Astrocyte (in vitro differentiated cells and primary cell): ENCODE measurements at regions not wholly inside any gene's neighbourhood (a gene's known extent, or its start where the extent isn't known, plus 50 kb on each side); places are given as distances from the start of the nearest gene placed in this dataset.

Experiments used
- DNase-seq: peaks from one replicate; pipeline ENCODE4 v3.0.0-alpha.2; 2010; ENCODE audit warnings: low read depth
- FAIRE-seq: peaks from 2 replicates; lab custom pipeline; 2011; peaks lifted over from hg19 to GRCh38; lab: Jason Lieb, UNC
- H2AFZ ChIP-seq: 2 replicates; pipeline ENCODE4 v1.6.0; 2012; ENCODE audit warnings: low read depth, low read length, inconsistent platforms
- H3K27ac ChIP-seq: 2 replicates; pipeline ENCODE4 v1.5.1; 2011; ENCODE audit warnings: low read depth, low read length, inconsistent platforms
- H3K27me3 ChIP-seq: 2 replicates; pipeline ENCODE4 v1.6.0; 2011; ENCODE audit warnings: low read length, inconsistent platforms; ENCODE audit not compliant: insufficient read depth
- H3K36me3 ChIP-seq: 2 replicates; pipeline ENCODE4 v1.5.1; 2011; ENCODE audit warnings: low read length, inconsistent platforms; ENCODE audit not compliant: insufficient read depth
- H3K4me1 ChIP-seq: 2 replicates; pipeline ENCODE4 v1.5.1; 2011; ENCODE audit warnings: low read length, inconsistent platforms; ENCODE audit not compliant: insufficient read depth
- H3K4me2 ChIP-seq: 2 replicates; pipeline ENCODE4 v1.6.0; 2012; ENCODE audit warnings: low read length, inconsistent platforms
- H3K4me3 ChIP-seq: 2 replicates; pipeline ENCODE4 v1.5.1; 2011; ENCODE audit warnings: low read depth, mild to moderate bottlenecking, low read length, inconsistent platforms; ENCODE audit not compliant: insufficient read depth
- H3K79me2 ChIP-seq: 2 replicates; pipeline ENCODE4 v1.6.0; 2012; ENCODE audit warnings: mild to moderate bottlenecking, low read length, inconsistent platforms; ENCODE audit not compliant: insufficient read depth
- H3K9ac ChIP-seq: 2 replicates; pipeline ENCODE4 v1.6.0; 2012; ENCODE audit warnings: mild to moderate bottlenecking, low read length, inconsistent platforms
- H3K9me3 ChIP-seq: 2 replicates; pipeline ENCODE4 v1.5.1; 2012; ENCODE audit warnings: low read depth, mild to moderate bottlenecking, low read length, inconsistent platforms; ENCODE audit not compliant: insufficient read depth
- H4K20me1 ChIP-seq: 2 replicates; pipeline ENCODE4 v1.6.0; 2012; ENCODE audit warnings: low read length, inconsistent platforms; ENCODE audit not compliant: insufficient read depth
- H3K27ac Mint-ChIP-seq: one replicate; pipeline ENCODE4 v1.8.0; 2021; ENCODE audit warnings: mild to moderate bottlenecking, mixed read lengths; ENCODE audit not compliant: unreplicated experiment
- H3K27me3 Mint-ChIP-seq: one replicate; pipeline ENCODE4 v1.8.0; 2021; ENCODE audit warnings: low read depth, mixed read lengths; ENCODE audit not compliant: unreplicated experiment
- H3K36me3 Mint-ChIP-seq: one replicate; pipeline ENCODE4 v1.8.0; 2021; ENCODE audit warnings: low read depth, mixed read lengths; ENCODE audit not compliant: unreplicated experiment
- H3K4me1 Mint-ChIP-seq: one replicate; pipeline ENCODE4 v1.8.0; 2021; ENCODE audit warnings: low read depth, mixed read lengths; ENCODE audit not compliant: unreplicated experiment
- H3K4me3 Mint-ChIP-seq: one replicate; pipeline ENCODE4 v1.8.0; 2021; ENCODE audit warnings: mild to moderate bottlenecking, moderate library complexity, mixed read lengths; ENCODE audit not compliant: unreplicated experiment
- H3K9me3 Mint-ChIP-seq: one replicate; pipeline ENCODE4 v1.8.0; 2021; ENCODE audit warnings: mild to moderate bottlenecking, mixed read lengths; ENCODE audit not compliant: unreplicated experiment
- EZH2 ChIP-seq: IDR thresholded peaks from 2 replicates; pipeline ENCODE4 v1.6.1; 2012; ENCODE audit warnings: mild to moderate bottlenecking, low read length, inconsistent platforms; ENCODE audit not compliant: insufficient read depth
- TF ChIP-seq, protein P1 (sequence below): IDR thresholded peaks from 2 replicates; pipeline ENCODE4 v1.5.1; 2011; ENCODE audit warnings: low read depth, mild to moderate bottlenecking, inconsistent platforms, low read length, moderate library complexity; ENCODE audit not compliant: insufficient read depth

DNA sequence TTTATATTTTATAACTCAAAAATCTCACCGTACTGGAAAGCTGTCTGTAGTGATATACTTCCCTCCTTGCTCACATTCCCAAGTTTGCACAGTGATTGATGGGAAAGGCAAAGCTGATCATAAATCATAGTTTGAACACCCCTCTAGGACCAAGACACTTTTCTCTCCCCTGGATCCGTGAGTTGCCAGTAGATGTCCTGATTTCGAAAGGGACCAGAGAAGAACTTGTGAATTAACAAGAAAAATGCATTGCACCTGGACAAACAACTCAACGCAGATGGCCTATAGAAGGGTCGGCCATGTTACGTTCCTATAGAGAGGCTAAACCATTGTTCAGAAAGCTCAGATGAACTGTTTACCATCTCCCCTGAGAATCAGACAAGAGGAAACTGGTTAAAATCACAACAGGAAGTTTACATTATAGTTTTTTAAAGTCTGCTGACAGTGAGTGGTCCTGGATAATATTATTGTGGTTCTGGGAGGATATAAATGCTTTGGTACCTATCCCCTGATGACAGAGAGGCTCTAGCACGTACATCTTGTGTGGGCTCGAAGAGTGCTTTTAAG lies 124.0 kb upstream of the SLC45A1 start:
- Mint-ChIP-seq H3K27ac (peak overlapping the region; percentile 54), H3K9me3 (peaks cover 2% of the 10 kb centered on the region), H3K4me3 (no peak overlapping the region), H3K4me1 (peaks cover 20% of the 10 kb centered on the region), H3K27me3 (no peaks in the 10 kb centered on the region), H3K36me3 (no peaks in the 10 kb centered on the region)
- H3K79me2 ChIP-seq, result no peaks in the 10 kb centered on the region
- H2AFZ ChIP-seq, result no peak overlapping the region
- peak overlapping the region; percentile 24 for H3K9ac ChIP-seq
- H3K27me3 ChIP-seq, result no peaks in the 10 kb centered on the region
- peak overlapping the region; percentile 68 for H3K4me2 ChIP-seq
- H3K36me3 ChIP-seq, result no peaks in the 10 kb centered on the region
- no peak overlapping the region for H3K4me3 ChIP-seq
- no peak for FAIRE-seq
- no peaks in the 10 kb centered on the region for H4K20me1 ChIP-seq
- H3K27ac ChIP-seq, result peak overlapping the region; percentile 79
- TF ChIP-seq, protein P1, sequence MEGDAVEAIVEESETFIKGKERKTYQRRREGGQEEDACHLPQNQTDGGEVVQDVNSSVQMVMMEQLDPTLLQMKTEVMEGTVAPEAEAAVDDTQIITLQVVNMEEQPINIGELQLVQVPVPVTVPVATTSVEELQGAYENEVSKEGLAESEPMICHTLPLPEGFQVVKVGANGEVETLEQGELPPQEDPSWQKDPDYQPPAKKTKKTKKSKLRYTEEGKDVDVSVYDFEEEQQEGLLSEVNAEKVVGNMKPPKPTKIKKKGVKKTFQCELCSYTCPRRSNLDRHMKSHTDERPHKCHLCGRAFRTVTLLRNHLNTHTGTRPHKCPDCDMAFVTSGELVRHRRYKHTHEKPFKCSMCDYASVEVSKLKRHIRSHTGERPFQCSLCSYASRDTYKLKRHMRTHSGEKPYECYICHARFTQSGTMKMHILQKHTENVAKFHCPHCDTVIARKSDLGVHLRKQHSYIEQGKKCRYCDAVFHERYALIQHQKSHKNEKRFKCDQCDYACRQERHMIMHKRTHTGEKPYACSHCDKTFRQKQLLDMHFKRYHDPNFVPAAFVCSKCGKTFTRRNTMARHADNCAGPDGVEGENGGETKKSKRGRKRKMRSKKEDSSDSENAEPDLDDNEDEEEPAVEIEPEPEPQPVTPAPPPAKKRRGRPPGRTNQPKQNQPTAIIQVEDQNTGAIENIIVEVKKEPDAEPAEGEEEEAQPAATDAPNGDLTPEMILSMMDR, result no peak
- no peak for TF ChIP-seq EZH2
- no peak for DNase-seq
- no peaks in the 10 kb centered on the region for H3K9me3 ChIP-seq
- peaks cover 36% of the 10 kb centered on the region for H3K4me1 ChIP-seq

DNA sequence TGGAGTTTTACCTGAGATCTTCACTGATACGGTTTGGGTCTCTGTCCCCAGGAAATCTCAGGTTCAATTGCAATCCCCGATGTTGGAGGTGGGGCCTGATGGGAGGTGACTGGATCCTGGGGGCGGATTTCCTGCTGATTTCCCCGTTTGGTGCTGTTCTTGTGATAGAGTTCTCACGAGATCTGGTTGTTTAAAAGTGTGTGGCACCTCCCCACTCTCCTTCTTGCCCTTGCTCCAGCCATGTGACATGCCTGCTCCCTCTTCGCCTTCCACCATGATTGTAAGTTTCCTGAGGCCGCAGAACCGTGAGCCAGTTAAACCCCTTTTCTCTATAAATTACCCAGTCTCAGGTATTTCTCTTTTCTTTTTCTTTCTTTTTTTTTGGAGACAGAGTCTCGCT lies 126.4 kb upstream of the SLC45A1 start:
- DNase-seq (no peak), FAIRE-seq (no peak)
- no peaks in the 10 kb centered on the region for H3K27me3 Mint-ChIP-seq
- Histone ChIP-seq H3K4me2 (no peak overlapping the region), H3K4me3 (no peak overlapping the region), H3K9ac (no peak overlapping the region), H3K27me3 (no peaks in the 10 kb centered on the region), H3K79me2 (no peaks in the 10 kb centered on the region), H3K9me3 (no peaks in the 10 kb centered on the region), H3K36me3 (no peaks in the 10 kb centered on the region), H3K27ac (no peak overlapping the region), H3K4me1 (peaks cover 25% of the 10 kb centered on the region), H2AFZ (no peak overlapping the region), H4K20me1 (no peaks in the 10 kb centered on the region)
- peaks cover 11% of the 10 kb centered on the region for H3K4me1 Mint-ChIP-seq
- no peaks in the 10 kb centered on the region for H3K36me3 Mint-ChIP-seq
- H3K4me3 Mint-ChIP-seq, result no peak overlapping the region
- no peak for TF ChIP-seq EZH2
- TF ChIP-seq, protein P1, result no peak
- no peaks in the 10 kb centered on the region for H3K9me3 Mint-ChIP-seq
- no peak overlapping the region for H3K27ac Mint-ChIP-seq

DNA sequence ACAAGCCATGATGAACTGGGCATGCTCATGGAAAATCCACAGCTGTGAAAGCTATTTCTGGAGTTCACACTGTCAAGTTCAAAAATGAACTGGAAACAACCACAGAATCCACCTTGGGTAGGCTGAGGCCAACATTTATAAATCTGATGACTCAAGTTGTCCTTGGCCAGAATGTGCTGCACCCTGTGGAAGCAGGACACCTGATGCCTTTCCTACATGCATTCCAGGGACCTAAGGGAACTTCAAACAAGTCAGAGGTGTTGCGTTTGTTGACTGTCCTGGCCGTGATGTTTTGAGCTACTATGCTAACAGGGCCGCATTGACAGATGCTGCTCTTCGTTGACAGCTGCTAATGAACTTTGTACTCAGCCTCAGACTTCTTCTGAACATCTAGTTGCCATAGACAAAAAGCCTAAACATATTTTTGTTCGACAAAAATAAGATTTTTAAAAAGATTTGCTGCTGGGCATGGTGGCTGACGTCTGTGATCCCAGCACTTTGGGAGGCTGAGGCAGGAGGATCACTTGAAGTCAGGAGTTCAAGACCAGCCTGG lies 127.9 kb upstream of the SLC45A1 start:
- Histone ChIP-seq H3K36me3 (no peaks in the 10 kb centered on the region), H3K9me3 (no peaks in the 10 kb centered on the region), H3K4me2 (no peak overlapping the region), H3K27me3 (no peaks in the 10 kb centered on the region), H3K27ac (no peak overlapping the region), H4K20me1 (no peaks in the 10 kb centered on the region), H3K79me2 (no peaks in the 10 kb centered on the region), H3K9ac (no peak overlapping the region), H3K4me1 (peaks cover 21% of the 10 kb centered on the region), H2AFZ (no peak overlapping the region), H3K4me3 (no peak overlapping the region)
- FAIRE-seq (no peak), DNase-seq (peak; percentile 95)
- Mint-ChIP-seq H3K4me3 (no peak overlapping the region), H3K27ac (peak overlapping the region; percentile 31), H3K4me1 (peaks cover 11% of the 10 kb centered on the region), H3K36me3 (no peaks in the 10 kb centered on the region), H3K27me3 (no peaks in the 10 kb centered on the region), H3K9me3 (no peaks in the 10 kb centered on the region)
- no peak for TF ChIP-seq EZH2
- TF ChIP-seq, protein P1, result no peak
